NOMO-1 treated with dmso at 0.1 percent for 144 hours (cell line): ENCODE measurements at regions not wholly inside any gene's neighbourhood (a gene's known extent, or its start where the extent isn't known, plus 50 kb on each side); places are given as distances from the start of the nearest gene placed in this dataset.
"Not testable (repeated sequence)": the region's sequence is repeated elsewhere in the genome, so short reads cannot be mapped to it uniquely, and the experiment has no call there.

Experiments used
- DNase-seq: peaks from one replicate; lab custom pipeline; 2025; ENCODE audit not compliant: unreplicated experiment; lab: John Stamatoyannopoulos, UW

- no peak for DNase-seq
These were observed 255.2 kb downstream of the C11orf87 start for GRCh38 chr11:109677231-109677630.

- no peak for DNase-seq
These were observed 255.9 kb downstream of the C11orf87 start for GRCh38 chr11:109677876-109678275.

- DNase-seq: no peak
These were observed 258.1 kb downstream of the C11orf87 start for GRCh38 chr11:109680127-109680526.

- DNase-seq: not testable (repeated sequence)
These were observed 260.8 kb downstream of the C11orf87 start for GRCh38 chr11:109682788-109683187.

- DNase-seq: no peak
These were observed 273.7 kb downstream of the C11orf87 start for GRCh38 chr11:109695696-109696095.

- DNase-seq: no peak
These were observed 274.4 kb downstream of the C11orf87 start for GRCh38 chr11:109696191-109696897.

GRCh38 chr11:109697140-109697843 is 275.3 kb downstream of the C11orf87 start:
- DNase-seq: peak; percentile 4

- DNase-seq: no peak
These were observed 276.2 kb downstream of the C11orf87 start for GRCh38 chr11:109698237-109698636.

- no peak for DNase-seq
These were observed 282.4 kb downstream of the C11orf87 start for GRCh38 chr11:109704432-109704831.

- DNase-seq: peak; percentile 0
These were observed 285.0 kb downstream of the C11orf87 start for GRCh38 chr11:109706945-109707344.

GRCh38 chr11:109707411-109707810 is 285.4 kb downstream of the C11orf87 start:
- peak; percentile 11 for DNase-seq

- no peak for DNase-seq
These were observed 286.2 kb downstream of the C11orf87 start for GRCh38 chr11:109708184-109708583.

GRCh38 chr11:109714444-109714843 is 292.5 kb downstream of the C11orf87 start:
- DNase-seq: not testable (repeated sequence)

GRCh38 chr11:109715424-109715823 is 293.4 kb downstream of the C11orf87 start:
- not testable (repeated sequence) for DNase-seq

GRCh38 chr11:109726061-109726460 is 304.1 kb downstream of the C11orf87 start:
- no peak for DNase-seq

- DNase-seq: no peak
These were observed 306.1 kb downstream of the C11orf87 start for GRCh38 chr11:109728056-109728455.

- no peak for DNase-seq
These were observed 307.8 kb downstream of the C11orf87 start for GRCh38 chr11:109729761-109730160.

GRCh38 chr11:109730669-109731068 is 308.7 kb downstream of the C11orf87 start:
- no peak for DNase-seq

- DNase-seq: peak; percentile 3
These were observed 309.5 kb downstream of the C11orf87 start for GRCh38 chr11:109731451-109731850.

- no peak for DNase-seq
These were observed 311.3 kb downstream of the C11orf87 start for GRCh38 chr11:109733245-109733644.

GRCh38 chr11:109734566-109734965 is 312.6 kb downstream of the C11orf87 start:
- DNase-seq: no peak

GRCh38 chr11:109735128-109735527 is 313.1 kb downstream of the C11orf87 start:
- no peak for DNase-seq
